ENCODE measurements at regions not wholly inside any gene's neighbourhood (a gene's known extent, or its start where the extent isn't known, plus 50 kb on each side); places are given as distances from the start of the nearest gene placed in this dataset.

DNA sequence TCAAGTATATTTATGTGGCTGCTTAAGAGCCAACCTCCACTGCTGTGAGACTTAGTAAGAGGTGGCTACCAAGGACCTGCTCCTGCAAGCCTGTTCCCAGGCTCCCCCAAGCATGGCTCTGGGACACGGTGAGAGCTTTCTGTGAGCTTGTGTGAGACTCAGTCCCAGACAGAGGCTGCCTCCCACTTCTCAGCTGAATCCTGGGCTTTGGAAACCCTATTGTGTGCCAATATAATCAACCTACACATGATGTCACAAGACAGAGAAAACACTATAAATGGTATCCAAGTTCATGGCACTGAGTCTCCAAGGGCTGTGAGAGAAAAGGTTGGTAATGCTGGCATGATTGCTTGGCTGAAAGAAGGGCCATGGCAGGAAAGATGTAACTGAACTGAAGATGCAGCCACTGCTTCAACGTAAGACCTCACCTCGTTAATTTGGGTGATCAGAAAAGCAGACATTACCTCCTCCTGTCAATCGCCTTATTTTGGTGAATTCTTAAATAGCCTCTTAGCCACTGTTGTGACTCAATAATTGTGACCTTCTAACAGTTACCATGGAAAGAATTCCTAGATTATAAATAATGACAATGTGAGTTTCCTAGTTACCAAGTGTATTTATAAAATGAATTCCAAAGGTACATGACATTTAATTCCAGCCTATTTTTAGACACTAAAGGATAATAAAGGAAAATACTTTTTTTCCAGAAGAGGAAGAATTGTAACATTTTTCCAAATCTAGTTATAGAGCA is 332.0 kb downstream of the IRS2 start:
- no peak for DNase-seq (ENCODE audit: low read depth in 4 of 4, low spot score in 2 of 4)

DNA sequence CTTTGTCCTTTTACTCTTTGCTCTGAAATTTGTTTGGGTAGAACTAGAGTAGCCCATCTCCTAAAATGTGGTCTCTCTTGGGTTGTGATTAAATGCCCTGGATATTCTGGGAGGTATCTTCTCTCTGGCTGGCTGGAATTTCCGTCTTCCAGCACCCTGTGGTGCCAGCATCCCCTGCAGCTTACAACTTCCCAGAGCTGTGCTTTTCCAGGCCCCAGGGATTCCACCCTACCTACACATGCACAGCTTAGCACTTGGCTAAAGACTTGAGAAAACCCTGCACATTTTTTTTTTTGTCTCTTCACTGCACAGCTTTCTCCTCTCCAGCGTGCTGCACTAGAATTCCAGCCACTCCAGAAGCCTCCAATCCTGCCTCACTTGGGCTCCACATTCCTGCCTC is 334.7 kb downstream of the IRS2 start:
- DNase-seq (ENCODE audit: low read depth in 4 of 4, low spot score in 2 of 4): no peak

DNA sequence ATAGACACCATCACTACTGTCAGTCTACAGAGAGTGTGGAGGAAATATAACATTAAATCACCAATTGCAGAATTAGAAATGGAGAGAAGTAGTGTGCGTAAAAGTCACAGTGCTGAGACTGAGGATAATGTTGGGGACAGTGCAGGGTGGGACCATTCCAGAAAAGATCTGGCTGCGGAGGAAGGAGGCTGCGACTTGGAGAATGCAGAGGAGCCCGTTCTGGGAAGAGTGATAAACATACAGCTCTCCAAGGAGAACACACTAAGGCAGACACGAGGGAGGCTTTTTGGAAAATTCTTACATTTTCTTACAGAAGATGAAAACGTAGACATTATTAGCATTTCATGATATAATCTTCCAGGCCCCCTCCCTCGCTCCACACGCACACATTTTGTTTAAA is 337.8 kb downstream of the IRS2 start:
- DNase-seq (ENCODE audit: low read depth in 4 of 4, low spot score in 2 of 4): no peak

DNA sequence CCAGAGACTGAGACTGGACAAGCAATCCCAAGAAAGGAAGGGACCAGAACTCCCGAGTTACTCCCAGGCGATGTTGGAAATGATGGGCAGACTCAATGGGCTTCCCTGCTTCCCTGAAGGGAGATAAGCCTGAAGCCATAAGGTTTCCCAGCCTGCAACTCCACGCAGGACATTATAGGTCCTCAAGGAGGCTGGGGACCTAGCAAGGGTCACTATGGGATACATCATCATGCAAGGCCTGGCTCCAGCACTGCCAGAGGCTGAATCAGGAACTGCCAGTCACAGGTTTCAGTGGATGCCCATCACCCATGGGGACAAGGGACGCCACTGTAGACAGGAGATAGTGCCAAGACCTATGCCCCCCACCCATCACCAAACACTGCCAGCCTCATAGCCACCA is 338.7 kb downstream of the IRS2 start:
- no peak for DNase-seq (ENCODE audit: low read depth in 4 of 4, low spot score in 2 of 4)

DNA sequence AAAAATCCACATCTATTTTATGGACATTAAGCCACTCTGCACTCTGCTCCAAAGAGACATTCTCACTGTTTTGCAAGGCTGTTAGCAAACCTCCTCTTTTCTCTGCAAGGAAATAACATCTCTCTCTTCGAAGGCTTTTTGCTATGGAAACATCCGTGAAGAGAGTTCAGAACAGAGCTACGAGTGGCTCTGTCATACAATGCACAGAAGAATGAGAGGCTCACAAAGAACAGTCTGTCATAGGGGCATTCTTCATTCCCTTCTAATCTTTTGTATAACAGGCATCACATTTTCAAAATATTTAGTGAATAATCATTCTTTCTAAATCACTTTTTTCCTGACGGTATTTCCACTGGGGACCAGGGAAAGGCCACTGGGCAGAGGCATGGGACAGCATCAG is 346.1 kb downstream of the IRS2 start:
- DNase-seq (ENCODE audit: low read depth in 4 of 4, low spot score in 2 of 4): no peak

DNA sequence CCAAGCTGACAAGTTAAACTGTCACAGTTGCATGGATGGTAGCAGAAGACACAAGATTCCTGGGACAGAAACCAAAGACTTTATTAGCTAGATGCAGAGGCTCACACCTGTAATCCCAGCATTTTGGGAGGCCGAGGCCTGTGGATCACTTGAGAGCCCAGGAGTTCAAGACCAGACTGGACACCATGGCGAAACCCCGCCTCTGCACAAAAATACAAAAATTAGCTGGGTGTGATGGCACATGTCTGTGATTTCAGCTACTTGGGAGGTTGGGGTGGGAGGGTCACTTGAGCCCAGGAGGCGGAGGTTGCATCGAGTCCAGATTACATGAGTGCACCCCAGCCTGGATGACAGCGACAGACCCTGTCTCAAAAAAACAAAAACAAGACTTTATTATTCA is 346.6 kb downstream of the IRS2 start:
- no peak for DNase-seq (ENCODE audit: low read depth in 4 of 4, low spot score in 2 of 4)

DNA sequence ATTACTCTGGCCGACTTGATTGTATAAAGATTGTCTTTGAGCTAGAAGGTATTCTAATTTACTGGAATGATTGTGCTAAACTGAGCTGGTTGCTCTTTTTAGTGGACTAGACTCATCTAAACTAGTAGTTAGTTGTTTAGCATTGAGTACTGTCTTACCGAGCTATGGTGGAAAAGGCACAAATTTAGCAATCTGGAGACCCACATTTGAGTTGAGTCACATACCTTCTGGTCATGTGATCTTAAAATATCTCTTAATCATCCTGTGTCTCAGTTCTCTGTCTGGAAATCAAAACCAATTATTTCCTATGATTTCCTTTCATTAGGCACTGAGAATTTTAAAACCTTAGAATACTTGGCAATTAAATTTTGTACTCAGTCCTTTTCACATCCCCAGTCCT is 349.5 kb downstream of the IRS2 start:
- DNase-seq (ENCODE audit: low read depth in 4 of 4, low spot score in 2 of 4): no peak

DNA sequence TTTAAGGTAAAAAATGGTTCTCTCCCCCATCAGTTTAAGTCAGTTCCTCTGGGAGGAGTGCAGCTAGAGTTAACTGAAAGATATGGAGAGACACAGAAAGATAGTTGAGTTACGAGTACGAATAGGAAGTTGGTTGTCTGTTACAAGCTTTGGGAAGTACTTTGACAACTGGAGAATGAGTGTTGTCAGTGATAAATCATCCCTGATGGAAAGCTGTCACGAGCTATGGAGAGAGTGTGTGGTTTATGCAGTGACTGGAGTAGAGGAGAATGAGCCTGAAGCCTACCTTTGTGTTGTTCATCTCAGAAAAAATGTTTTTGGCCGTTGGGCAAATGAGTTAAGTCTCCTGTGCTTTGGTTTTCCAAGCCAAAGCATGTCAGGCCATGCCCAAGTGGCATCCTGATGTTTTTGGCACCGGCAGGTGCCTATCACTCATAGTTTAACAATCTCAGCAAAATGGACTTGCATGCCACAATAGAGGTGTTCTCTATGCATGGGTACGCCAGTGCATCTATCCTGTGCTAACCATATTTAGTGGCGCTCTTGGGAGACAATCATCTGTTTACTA is 350.2 kb downstream of the IRS2 start:
- no peak for DNase-seq (ENCODE audit: low read depth in 4 of 4, low spot score in 2 of 4)

DNA sequence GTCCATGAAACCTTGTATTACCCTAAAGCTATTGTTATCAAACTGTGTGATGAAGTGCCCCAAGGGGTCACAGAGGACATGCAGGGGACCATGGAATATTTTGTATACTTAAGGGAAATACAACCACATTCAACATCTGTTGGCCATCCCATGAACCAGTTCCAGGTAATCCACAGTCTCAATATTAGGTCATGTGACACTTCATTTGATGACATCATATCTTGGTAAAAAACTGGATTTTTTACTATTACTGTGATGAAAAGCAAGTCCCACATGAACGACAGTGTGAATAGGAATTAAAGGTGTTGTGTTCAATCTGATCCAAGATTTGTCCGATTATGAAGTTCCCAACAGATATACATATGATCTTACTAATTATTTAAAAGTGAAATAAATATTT is 355.2 kb downstream of the IRS2 start:
- no peak for DNase-seq (ENCODE audit: low read depth in 4 of 4, low spot score in 2 of 4)

DNA sequence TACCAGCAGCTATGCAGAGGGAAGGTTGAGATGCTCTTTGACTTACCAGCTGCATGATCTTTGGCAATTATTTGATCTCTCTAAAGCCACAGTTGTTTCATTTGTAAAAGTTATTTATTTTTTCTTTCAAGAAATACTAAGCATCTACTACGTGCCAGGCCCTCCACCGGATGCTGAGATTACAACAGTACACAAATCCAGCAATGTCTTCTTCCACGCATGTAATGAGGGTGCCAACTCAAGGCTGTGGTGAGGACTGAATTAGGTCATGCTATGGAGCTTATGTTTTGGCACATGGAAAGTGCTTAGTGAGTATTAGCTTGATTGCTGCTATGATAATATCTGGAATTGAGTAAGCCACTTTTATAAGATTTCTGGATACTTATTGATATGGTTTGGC is 358.2 kb downstream of the IRS2 start:
- no peak for DNase-seq (ENCODE audit: low read depth in 4 of 4, low spot score in 2 of 4)

DNA sequence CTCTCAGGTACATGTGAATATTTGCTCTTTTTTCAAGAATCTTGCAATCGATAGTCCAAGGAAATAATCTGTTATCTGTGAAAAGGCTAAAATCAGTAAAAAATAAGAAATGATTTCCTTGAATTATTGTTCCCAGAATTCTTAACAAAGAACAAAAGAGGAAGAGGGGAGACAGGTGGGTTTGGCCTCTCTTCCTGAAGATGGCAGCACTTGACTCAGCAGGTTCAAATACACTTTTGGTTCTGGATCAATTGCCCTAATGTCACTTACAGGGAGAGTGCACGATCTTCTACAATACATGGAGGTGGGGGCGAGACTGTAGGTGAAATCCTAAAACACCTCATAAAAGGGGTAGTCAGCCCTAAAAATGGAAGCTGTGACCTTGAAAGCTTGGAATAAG is 358.7 kb downstream of the IRS2 start:
- DNase-seq (ENCODE audit: low read depth in 4 of 4, low spot score in 2 of 4): no peak

DNA sequence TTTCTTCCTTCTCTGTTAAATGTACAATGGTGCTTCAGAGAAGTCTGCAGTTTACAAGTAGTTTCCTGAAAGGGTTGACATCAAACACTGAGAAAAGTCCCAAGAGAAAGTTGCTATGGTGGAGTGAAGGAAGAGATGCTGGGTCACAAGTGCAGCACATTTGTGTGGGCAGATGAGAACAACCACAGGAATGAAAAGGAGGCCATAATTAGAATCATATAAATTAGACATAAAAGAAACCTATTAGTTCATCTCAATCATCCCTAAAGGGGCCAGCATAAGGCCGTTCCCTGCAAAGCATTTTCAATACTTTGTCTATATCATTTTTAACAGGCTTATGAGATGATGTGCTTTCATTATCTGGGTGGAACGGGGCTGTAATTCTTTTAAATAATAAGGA is 359.2 kb downstream of the IRS2 start:
- no peak for DNase-seq (ENCODE audit: low read depth in 4 of 4, low spot score in 2 of 4)

DNA sequence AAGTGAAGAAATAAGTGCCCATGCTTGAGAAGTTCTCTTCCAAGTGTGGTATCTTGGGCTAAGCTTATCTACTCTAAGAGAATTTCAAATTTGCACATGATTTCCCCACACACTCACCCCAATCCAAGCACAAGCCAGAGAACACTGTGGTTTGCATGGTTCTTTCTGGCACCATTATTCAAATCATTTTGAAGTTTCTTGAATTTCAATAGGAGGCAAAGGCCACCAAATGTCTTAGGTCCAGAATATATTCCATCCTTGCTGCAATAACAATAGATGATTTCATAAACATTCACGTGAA is 359.7 kb downstream of the IRS2 start:
- DNase-seq (ENCODE audit: low read depth in 4 of 4, low spot score in 2 of 4): no peak

DNA sequence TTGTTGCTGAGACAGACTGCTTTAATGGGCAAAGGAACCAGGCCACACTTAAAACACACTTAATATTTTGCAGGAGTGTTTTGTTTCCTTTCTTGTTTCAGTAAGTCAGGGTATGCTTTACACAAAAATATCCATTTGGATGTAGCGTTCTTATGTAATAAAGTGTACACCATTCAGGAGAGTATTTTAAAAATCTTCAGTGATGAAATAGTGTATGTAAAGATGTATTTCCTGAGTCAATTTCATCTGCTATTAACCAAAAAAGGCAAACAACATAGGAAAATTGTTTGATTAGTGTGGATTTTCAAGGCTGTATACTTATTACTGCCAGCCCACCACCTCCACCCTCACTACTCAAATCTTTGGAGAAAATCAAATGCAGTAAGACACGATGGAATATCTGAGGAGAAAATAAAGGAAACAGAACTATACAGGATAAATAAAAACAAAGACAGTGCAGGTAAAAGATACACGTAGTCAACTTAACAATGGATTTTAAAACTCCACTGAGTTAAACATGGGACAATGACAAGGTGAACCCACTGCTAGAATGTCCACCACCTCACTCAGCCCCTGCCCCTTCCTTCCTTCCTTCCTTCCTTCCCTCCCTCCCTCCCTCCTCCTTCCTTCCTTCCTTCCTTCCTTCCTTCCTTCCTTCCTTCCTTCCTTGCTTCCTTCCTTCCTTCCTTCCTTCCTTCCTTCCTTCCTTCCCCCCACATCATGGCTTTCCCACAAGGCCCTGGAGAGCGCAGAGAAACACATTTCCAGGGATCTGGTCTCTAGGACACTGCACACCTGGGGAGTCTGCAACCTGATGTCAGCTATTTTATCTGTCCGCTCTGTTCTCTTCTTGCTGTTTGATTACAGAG is 360.3 kb downstream of the IRS2 start:
- no peak for DNase-seq (ENCODE audit: low read depth in 4 of 4, low spot score in 2 of 4)

DNA sequence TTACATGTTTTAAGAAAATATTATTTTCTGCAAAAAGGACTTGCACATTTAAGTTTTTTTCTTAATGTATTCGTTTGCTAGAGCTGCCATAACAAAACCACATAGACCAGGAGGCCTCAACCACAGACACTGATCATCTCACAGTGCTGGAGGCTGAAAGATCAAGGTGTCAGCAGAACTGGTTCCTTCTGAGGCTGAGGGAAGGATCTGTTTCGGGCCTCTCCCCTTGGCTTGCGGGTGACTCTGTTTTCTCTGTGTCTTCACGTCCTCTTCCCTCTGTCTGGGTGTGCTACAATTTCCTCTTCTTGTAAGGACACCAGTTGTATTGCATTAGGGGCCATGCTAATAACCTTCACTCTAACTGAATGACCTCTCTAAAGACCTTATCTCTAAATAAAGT is 364.2 kb downstream of the IRS2 start:
- no peak for DNase-seq (ENCODE audit: low read depth in 4 of 4, low spot score in 2 of 4)

DNA sequence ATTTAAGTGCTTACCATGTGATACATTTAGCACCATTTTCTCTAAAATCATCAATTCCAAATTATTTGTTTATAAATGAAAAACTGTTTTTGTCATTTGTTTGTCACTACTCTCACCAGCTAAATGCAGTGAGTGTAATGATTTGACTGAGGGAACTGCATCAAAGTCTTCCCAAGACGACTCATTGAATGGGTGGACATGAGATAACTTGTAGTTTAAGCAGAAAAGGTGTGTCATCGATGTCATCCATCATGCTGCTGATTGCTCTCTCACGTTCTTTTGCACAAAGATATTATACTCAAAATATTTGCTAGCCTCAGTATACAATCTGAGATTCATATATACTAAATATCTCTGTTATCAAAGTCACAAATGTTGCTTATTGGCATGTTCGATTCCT is 366.5 kb downstream of the IRS2 start:
- DNase-seq (ENCODE audit: low read depth in 4 of 4, low spot score in 2 of 4): no peak

DNA sequence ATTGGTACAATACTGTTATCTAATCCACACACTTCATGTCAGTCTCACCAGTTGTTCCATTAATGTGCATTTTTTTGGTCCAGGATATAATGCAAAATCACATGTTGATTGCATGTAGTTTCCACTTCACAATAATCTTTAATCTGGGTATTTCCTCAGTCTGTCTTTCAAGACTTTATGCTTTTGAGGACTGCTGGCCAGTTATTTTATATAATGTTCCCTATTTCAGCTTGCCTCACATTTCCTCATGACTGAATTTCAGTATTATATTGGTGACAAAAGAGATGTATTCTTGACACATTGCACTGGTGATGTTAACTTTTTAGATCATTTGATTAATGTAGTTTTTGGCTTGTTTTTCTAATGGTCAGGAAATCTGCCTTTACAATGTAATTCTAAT is 368.3 kb downstream of the IRS2 start:
- no peak for DNase-seq (ENCODE audit: low read depth in 4 of 4, low spot score in 2 of 4)

DNA sequence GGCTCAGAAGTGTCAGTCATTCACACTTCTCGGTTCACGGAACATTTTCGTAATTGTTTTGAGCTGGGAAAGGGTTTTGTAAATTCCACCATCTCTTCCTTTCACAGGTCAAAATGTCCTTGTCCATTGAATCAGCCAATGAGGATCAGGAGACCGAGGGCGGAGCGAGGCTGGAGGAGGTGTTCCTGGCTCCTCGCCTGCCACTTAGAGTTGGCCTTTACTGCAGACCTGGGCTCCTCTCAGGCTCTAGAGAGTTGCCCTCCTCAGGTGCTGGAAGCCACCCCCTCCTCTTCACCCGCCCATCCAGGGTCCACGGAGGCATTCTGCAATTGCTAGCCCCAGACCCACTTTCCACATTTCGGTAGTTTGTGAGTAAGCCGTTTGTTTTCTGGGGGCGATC is 370.4 kb downstream of the IRS2 start:
- DNase-seq (ENCODE audit: low read depth in 4 of 4, low spot score in 2 of 4): no peak

DNA sequence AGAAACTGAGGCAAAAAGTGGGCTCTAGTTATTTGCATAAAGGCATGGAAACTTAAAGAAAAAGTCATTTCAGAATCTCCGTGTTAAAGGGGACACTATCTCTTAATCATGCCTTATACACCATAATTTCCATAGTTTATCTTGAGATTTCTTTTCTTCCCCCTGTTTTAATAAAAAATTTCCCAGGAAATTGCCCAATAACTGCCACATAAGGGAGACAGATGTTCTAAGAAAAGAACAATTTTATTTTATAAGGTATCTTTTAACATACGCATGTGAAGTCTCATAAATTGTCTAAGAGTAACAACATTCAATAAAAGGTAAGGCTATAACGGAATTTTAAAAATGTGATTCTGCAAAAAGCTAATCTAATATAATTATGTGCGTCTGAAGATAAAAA is 371.3 kb downstream of the IRS2 start:
- no peak for DNase-seq (ENCODE audit: low read depth in 4 of 4, low spot score in 2 of 4)

DNA sequence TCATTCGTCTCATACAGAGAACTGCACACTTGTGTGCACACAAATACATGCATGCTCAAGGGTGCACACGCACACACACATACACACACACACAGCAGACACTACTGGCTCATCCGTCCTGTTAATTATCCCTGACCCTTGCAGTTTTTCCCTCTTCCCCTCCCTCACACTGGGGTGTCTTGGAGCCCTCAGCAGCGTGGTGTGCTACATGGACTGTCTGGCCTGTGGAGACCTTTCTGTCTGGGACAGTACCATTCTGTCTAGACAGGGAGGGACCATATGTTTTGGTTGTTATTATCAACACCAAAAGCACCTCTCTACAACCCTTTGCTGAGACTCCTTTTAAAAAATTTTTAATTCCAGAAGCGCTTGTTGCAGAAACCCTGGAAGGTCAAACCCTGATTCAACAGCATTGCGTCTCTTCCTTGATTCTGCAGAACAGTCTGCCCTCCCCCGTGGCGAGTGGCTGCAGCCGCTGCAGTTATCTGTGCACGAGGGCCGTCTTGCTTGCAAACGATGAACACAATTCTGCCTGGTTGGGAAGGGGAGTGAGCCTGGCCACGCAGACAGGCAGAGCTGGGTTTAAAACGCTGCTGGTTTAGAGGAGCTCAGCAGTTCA is 374.0 kb downstream of the IRS2 start:
- DNase-seq (ENCODE audit: low read depth in 4 of 4, low spot score in 2 of 4): peak; percentile 42 to 53 (median 48)

DNA sequence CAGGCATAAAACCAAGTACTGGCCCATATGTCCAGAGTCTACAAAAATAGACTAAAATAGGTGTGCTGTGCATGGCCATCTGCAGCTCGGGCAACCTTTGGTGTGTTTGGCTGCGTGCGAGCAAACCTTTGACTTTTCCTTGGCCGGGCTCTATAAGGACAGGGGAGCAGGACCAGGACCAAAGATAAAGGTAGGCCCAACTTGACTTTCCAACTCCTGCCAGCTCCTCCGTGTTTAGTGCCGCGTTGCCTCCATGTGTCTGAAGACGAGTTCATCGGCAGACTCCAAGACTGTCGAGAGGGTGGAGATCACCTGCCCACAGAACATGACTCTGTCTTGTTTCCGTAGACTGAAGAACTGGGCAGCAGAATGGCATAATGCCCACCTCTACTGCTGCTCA is 375.5 kb downstream of the IRS2 start:
- DNase-seq (ENCODE audit: low read depth in 4 of 4, low spot score in 2 of 4): no peak

Measured in left renal cortex interstitium (tissue), 4 donors.